HCT116 (cell line): ENCODE measurements at regions not wholly inside any gene's neighbourhood (a gene's known extent, or its start where the extent isn't known, plus 50 kb on each side); places are given as distances from the start of the nearest gene placed in this dataset.

ENCODE experiments used
- ATAC-seq: fragments of 200-7000 bp; cut with Tn5 transposase; 2 replicates; pipeline ENCODE4 v1.9.1; 2020; ENCODE audit warnings: mild to moderate bottlenecking, moderate library complexity
- BruUV-seq: library from RNA; stranded (reverse); fragments of 400-500 nt; replicated peaks from 2 replicates; lab custom pipeline; 2021; lab: Mats Ljungman, UMichigan
- CTCF ChIA-PET: fragments of 300-600 bp; sonication (Branson Sonifier 250); formaldehyde crosslinking; loops from one replicate; lab custom pipeline; 2021; ENCODE audit warnings: antibody characterized with exemption; lab: Charles Lee
- POLR2A ChIA-PET: fragments of 300-600, 350-600 bp; sonication (Branson Sonifier 250); formaldehyde crosslinking; loops from one replicate; lab custom pipeline; 2021; ENCODE audit warnings: antibody characterized with exemption; lab: Charles Lee
- RAD21 ChIA-PET, 2 experiments: fragments of 300-600 bp; sonication (Branson Sonifier 250); formaldehyde crosslinking; loops; one replicate each; lab custom pipeline; 2023; ENCODE audit warnings: low total read pairs in 2 of 2; ENCODE audit not compliant: uncharacterized antibody in 2 of 2, unreplicated experiment in 2 of 2, low non-redundant PET in 1 of 2; lab: Charles Lee
- DNase-seq: peaks from one replicate; pipeline ENCODE4 v3.0.0-alpha.2; 2010; ENCODE audit warnings: low read depth, low spot score
- H2AFZ ChIP-seq: fragments of 200-600 bp; shearing (Covaris generic), sonication (generic); 2 replicates; pipeline ENCODE4 v1.6.1; 2017; ENCODE audit warnings: low read depth, mixed run types, mixed read lengths, antibody characterized with exemption, low read length; ENCODE audit not compliant: poor library complexity, severe bottlenecking
- H3K27ac ChIP-seq: 2 replicates; pipeline ENCODE4 v1.5.1; 2012; ENCODE audit warnings: low read depth, low read length
- H3K27me3 ChIP-seq: fragments of 200-600 bp; sonication (generic); 2 replicates; pipeline ENCODE4 v1.6.1; 2016; ENCODE audit warnings: mixed run types, low read length, mixed read lengths; ENCODE audit not compliant: insufficient read depth
- H3K36me3 ChIP-seq, 2 experiments: fragments of 200-500 bp in 1 of 2; fragments of 200-600 bp in 1 of 2; sonication (Bioruptor generic) in 1 of 2; sonication (generic) in 1 of 2; 2 replicates each; pipeline versions ENCODE4 v1.5.1 to v1.6.1; 2014 to 2016; ENCODE audit warnings: low read length in 2 of 2, inconsistent platforms in 1 of 2, mixed read lengths in 1 of 2, mixed run types in 1 of 2; ENCODE audit not compliant: insufficient read depth in 2 of 2, control insufficient read depth in 1 of 2
- H3K4me1 ChIP-seq, 2 experiments: fragments of 200-600 bp in 1 of 2; sonication (generic) in 1 of 2; 2 replicates each; pipeline versions ENCODE4 v1.5.1 to v1.6.1; 2012 to 2017; ENCODE audit warnings: low read length in 2 of 2, inconsistent platforms in 1 of 2, mild to moderate bottlenecking in 1 of 2, mixed read lengths in 1 of 2, mixed run types in 1 of 2, moderate library complexity in 1 of 2; ENCODE audit not compliant: insufficient read depth in 2 of 2, control insufficient read depth in 1 of 2
- H3K4me2 ChIP-seq: fragments of 200-600 bp; sonication (generic); 2 replicates; pipeline ENCODE4 v1.6.1; 2017; ENCODE audit warnings: mixed run types, low read length, mixed read lengths
- H3K4me3 ChIP-seq, 2 experiments: fragments of 200-600 bp in 1 of 2; sonication (generic) in 1 of 2; replicated peaks in 1 of 2; 2 replicates each; pipeline ENCODE4 v1.5.1; 2011 to 2016; ENCODE audit warnings: low read length in 2 of 2, control low read depth in 1 of 2, low read depth in 1 of 2, mild to moderate bottlenecking in 1 of 2, mixed read lengths in 1 of 2, mixed run types in 1 of 2
- H3K79me2 ChIP-seq: fragments of 200-600 bp; sonication (generic); 2 replicates; pipeline ENCODE4 v1.6.1; 2017; ENCODE audit warnings: mild to moderate bottlenecking, mixed run types, low read length, moderate library complexity, mixed read lengths; ENCODE audit not compliant: insufficient read depth
- H3K9ac ChIP-seq: fragments of 200-600 bp; sonication (generic); 2 replicates; pipeline ENCODE4 v1.6.1; 2016; ENCODE audit warnings: low read length, mixed read lengths
- H3K9me2 ChIP-seq: fragments of 200-600 bp; sonication (generic), shearing (Covaris generic); 2 replicates; pipeline ENCODE4 v1.6.1; 2017; ENCODE audit warnings: mixed run types, mild to moderate bottlenecking, moderate library complexity; ENCODE audit not compliant: insufficient read depth
- H3K9me3 ChIP-seq, 2 experiments: fragments of 200-500 bp in 1 of 2; fragments of 200-600 bp in 1 of 2; sonication (Bioruptor generic) in 1 of 2; sonication (generic) in 1 of 2; 2 replicates each; pipeline ENCODE4 v1.6.1; 2014 to 2017; ENCODE audit warnings: low read length in 2 of 2, mixed read lengths in 2 of 2, inconsistent platforms in 1 of 2, low read depth in 1 of 2, mild to moderate bottlenecking in 1 of 2, mixed run types in 1 of 2, moderate library complexity in 1 of 2; ENCODE audit not compliant: control insufficient read depth in 1 of 2, insufficient read depth in 1 of 2
- H4K20me1 ChIP-seq: fragments of 200-600 bp; sonication (generic), shearing (Covaris generic); 2 replicates; pipeline ENCODE4 v1.6.1; 2017; ENCODE audit warnings: mixed run types, mild to moderate bottlenecking, moderate library complexity; ENCODE audit not compliant: insufficient read depth
- CTCF ChIP-seq, 3 experiments: fragments of 200-600 bp in 1 of 3; sonication (generic) in 1 of 3; IDR thresholded peaks in 2 of 3; conservative IDR thresholded peaks in 1 of 3; 2 replicates each; pipeline ENCODE4 v1.5.1; 2012 to 2017; ENCODE audit warnings: low read depth in 2 of 3, low read length in 2 of 3, antibody characterized with exemption in 1 of 3, borderline replicate concordance in 1 of 3, control low read depth in 1 of 3, mild to moderate bottlenecking in 1 of 3, mixed read lengths in 1 of 3, mixed run types in 1 of 3, moderate library complexity in 1 of 3; ENCODE audit not compliant: insufficient read depth in 1 of 3
- JUND ChIP-seq: IDR thresholded peaks from 2 replicates; pipeline ENCODE4 v1.6.1; 2012
- MAX ChIP-seq: IDR thresholded peaks from 2 replicates; pipeline ENCODE4 v1.6.1; 2012
- POLR2AphosphoS5 ChIP-seq: IDR thresholded peaks from 2 replicates; pipeline ENCODE4 v1.6.1; 2011; ENCODE audit warnings: mild to moderate bottlenecking, low read depth, low read length, moderate library complexity
- TCF7L2 ChIP-seq: IDR thresholded peaks from 2 replicates; pipeline ENCODE4 v1.7.0; 2011; ENCODE audit warnings: borderline replicate concordance, inconsistent platforms; ENCODE audit not compliant: insufficient read depth, insufficient read length; ENCODE audit errors: extremely low read depth
- YY1 ChIP-seq: IDR thresholded peaks from 2 replicates; pipeline ENCODE4 v1.6.1; 2011; ENCODE audit warnings: low read length, low read depth, moderate library complexity, mild to moderate bottlenecking; ENCODE audit not compliant: insufficient replicate concordance; ENCODE audit errors: extremely low read depth
- ZFX ChIP-seq: fragments of 450-650 bp; IDR thresholded peaks from 2 replicates; pipeline ENCODE4 v1.6.1; 2017
- ZNF274 ChIP-seq: fragments of 200-500 bp; sonication (Bioruptor generic); IDR thresholded peaks from 2 replicates; pipeline ENCODE4 v1.6.1; 2014; ENCODE audit warnings: mild to moderate bottlenecking, low read depth, low read length, inconsistent platforms
- intact Hi-C: fragments of 100-400 bp; cut with micrococcal nuclease; formaldehyde crosslinking; loops from 2 replicates; pipeline ENCODE4 v1.10.0; 2022
- TF ChIP-seq, protein P1 (sequence below): IDR thresholded peaks from 2 replicates; pipeline ENCODE4 v1.6.1; 2011; ENCODE audit warnings: mild to moderate bottlenecking, low read length, moderate library complexity; ENCODE audit not compliant: insufficient replicate concordance; ENCODE audit errors: extremely low read depth

- DNase-seq (no peak), ATAC-seq (no peak)
- ChIA-PET POLR2A (no interaction called here), CTCF (no interaction called here), RAD21 (no interaction called here)
- no peak for TF ChIP-seq JUND
- no peak for TF ChIP-seq ZFX
- TF ChIP-seq YY1, result no peak
- TF ChIP-seq TCF7L2, result no peak
- TF ChIP-seq, protein P1, sequence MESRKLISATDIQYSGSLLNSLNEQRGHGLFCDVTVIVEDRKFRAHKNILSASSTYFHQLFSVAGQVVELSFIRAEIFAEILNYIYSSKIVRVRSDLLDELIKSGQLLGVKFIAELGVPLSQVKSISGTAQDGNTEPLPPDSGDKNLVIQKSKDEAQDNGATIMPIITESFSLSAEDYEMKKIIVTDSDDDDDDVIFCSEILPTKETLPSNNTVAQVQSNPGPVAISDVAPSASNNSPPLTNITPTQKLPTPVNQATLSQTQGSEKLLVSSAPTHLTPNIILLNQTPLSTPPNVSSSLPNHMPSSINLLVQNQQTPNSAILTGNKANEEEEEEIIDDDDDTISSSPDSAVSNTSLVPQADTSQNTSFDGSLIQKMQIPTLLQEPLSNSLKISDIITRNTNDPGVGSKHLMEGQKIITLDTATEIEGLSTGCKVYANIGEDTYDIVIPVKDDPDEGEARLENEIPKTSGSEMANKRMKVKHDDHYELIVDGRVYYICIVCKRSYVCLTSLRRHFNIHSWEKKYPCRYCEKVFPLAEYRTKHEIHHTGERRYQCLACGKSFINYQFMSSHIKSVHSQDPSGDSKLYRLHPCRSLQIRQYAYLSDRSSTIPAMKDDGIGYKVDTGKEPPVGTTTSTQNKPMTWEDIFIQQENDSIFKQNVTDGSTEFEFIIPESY, result no peak
- no peak for TF ChIP-seq MAX
- no peak for TF ChIP-seq POLR2AphosphoS5
- no peak for TF ChIP-seq ZNF274
- TF ChIP-seq CTCF (IDR thresholded peaks at IDR 0.05 in 2 of 3, conservative IDR thresholded peaks at IDR 0.05 in 1 of 3; ENCODE audit: borderline replicate concordance in 1 of 3, insufficient read depth in 1 of 3, low read depth in 2 of 3, low read length in 2 of 3), result no peak
- Histone ChIP-seq H2AFZ (no peak overlapping the region), H3K27ac (no peak overlapping the region), H3K27me3 (no peaks in the 10 kb centered on the region), H3K36me3 (no peaks in the 10 kb centered on the region), H3K4me3 (no peak overlapping the region), H3K9ac (no peak overlapping the region), H4K20me1 (no peaks in the 10 kb centered on the region), H3K9me3 (no peaks in the 10 kb centered on the region), H3K4me1 (no peaks in the 10 kb centered on the region), H3K4me2 (no peak overlapping the region), H3K79me2 (no peaks in the 10 kb centered on the region), H3K9me2 (no peaks in the 10 kb centered on the region)
- no TSS peak for BruUV-seq
- intact Hi-C loops, result no loop called here
Observed at GRCh38 chr12:77409551-77409950, 344.2 kb upstream of the E2F7 start.
